ENCODE measurements at regions not wholly inside any gene's neighbourhood (a gene's known extent, or its start where the extent isn't known, plus 50 kb on each side); places are given as distances from the start of the nearest gene placed in this dataset.
A peak's percentile ranks its signal among the peaks of the same experiment; 100 is the strongest.

DNA sequence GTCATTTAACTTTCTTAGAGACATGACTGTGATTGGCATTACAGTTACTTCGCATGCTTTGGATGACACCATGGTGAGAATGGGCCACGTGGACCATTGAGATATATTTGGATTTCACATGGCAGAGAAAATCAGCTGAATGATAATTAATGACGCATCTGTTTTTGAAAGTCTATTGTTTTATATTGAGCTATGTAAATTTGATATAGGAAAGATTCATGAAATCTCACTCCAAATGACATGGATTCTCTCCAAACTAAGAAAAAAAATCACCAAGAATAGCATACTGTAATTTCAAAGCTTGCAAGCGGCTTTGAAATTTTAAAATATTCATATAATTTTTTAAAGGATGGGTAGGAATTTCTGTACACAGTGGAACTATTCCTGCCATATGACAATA is 163.7 kb downstream of the SH3BP4 start:
- no peaks in the 10 kb centered on the region for H3K36me3 ChIP-seq (ENCODE audit: control insufficient read depth, insufficient read depth, low read length)
- in situ Hi-C loops (cut with HindIII; ENCODE audit: low pct_unique_long_range_greater_than_20kb, low sequenced_read_pairs) (loop anchor here (25.0 kb wide), 1 partner anchor 578 kb away; no protein-coding TSS in a partner anchor), intact Hi-C loops (cut with micrococcal nuclease; ENCODE audit: unreplicated experiment) (loop anchor here (10.0 kb wide), 1 partner anchor 1141 kb away; no protein-coding TSS in a partner anchor)
- no peaks in the 10 kb centered on the region for H3K9me3 ChIP-seq (ENCODE audit: control insufficient read depth, insufficient read depth, low read depth, low read length)
- ATAC-seq (no peak), DNase-seq (ENCODE audit: low read depth, low spot score) (no peak)
- H3K4me3 ChIP-seq (ENCODE audit: low read depth in 2 of 2, low read length in 2 of 2): no peak overlapping the region
- no TSS peak for BruUV-seq (replicated peaks)
- ChIA-PET POLR2A (no interaction called here), CTCF (interaction anchor here (0.5 to 0.7 kb wide), 2 partner anchors 17 to 520 kb away, joined by 3 to 10 read pairs; no protein-coding TSS in a partner anchor)
- H3K27me3 ChIP-seq (ENCODE audit: control insufficient read depth, insufficient read depth, low read length): no peaks in the 10 kb centered on the region
- TF ChIP-seq SIN3A (IDR thresholded peaks at IDR 0.05; ENCODE audit: borderline replicate concordance, insufficient read depth, low read depth, low read length) (no peak), POLR2AphosphoS5 (IDR thresholded peaks at IDR 0.05; ENCODE audit: low read depth, low read length) (no peak), TCF7L2 (IDR thresholded peaks at IDR 0.05; ENCODE audit: low read depth, low read length) (no peak)
- TF ChIP-seq, protein P1, sequence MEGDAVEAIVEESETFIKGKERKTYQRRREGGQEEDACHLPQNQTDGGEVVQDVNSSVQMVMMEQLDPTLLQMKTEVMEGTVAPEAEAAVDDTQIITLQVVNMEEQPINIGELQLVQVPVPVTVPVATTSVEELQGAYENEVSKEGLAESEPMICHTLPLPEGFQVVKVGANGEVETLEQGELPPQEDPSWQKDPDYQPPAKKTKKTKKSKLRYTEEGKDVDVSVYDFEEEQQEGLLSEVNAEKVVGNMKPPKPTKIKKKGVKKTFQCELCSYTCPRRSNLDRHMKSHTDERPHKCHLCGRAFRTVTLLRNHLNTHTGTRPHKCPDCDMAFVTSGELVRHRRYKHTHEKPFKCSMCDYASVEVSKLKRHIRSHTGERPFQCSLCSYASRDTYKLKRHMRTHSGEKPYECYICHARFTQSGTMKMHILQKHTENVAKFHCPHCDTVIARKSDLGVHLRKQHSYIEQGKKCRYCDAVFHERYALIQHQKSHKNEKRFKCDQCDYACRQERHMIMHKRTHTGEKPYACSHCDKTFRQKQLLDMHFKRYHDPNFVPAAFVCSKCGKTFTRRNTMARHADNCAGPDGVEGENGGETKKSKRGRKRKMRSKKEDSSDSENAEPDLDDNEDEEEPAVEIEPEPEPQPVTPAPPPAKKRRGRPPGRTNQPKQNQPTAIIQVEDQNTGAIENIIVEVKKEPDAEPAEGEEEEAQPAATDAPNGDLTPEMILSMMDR (IDR thresholded peaks at IDR 0.05): no peak
- TF ChIP-seq, protein P2, sequence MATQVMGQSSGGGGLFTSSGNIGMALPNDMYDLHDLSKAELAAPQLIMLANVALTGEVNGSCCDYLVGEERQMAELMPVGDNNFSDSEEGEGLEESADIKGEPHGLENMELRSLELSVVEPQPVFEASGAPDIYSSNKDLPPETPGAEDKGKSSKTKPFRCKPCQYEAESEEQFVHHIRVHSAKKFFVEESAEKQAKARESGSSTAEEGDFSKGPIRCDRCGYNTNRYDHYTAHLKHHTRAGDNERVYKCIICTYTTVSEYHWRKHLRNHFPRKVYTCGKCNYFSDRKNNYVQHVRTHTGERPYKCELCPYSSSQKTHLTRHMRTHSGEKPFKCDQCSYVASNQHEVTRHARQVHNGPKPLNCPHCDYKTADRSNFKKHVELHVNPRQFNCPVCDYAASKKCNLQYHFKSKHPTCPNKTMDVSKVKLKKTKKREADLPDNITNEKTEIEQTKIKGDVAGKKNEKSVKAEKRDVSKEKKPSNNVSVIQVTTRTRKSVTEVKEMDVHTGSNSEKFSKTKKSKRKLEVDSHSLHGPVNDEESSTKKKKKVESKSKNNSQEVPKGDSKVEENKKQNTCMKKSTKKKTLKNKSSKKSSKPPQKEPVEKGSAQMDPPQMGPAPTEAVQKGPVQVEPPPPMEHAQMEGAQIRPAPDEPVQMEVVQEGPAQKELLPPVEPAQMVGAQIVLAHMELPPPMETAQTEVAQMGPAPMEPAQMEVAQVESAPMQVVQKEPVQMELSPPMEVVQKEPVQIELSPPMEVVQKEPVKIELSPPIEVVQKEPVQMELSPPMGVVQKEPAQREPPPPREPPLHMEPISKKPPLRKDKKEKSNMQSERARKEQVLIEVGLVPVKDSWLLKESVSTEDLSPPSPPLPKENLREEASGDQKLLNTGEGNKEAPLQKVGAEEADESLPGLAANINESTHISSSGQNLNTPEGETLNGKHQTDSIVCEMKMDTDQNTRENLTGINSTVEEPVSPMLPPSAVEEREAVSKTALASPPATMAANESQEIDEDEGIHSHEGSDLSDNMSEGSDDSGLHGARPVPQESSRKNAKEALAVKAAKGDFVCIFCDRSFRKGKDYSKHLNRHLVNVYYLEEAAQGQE (IDR thresholded peaks at IDR 0.05; ENCODE audit: insufficient read depth in 1 of 2, low read depth in 2 of 2, low read length in 1 of 2): no peak
- peaks cover 5% of the 10 kb centered on the region; the same call in 1 of the 2 replicates for H3K4me1 ChIP-seq (ENCODE audit: control insufficient read depth, insufficient read depth, low read length)
- no peak overlapping the region for H3K27ac ChIP-seq (ENCODE audit: low read length)

DNA sequence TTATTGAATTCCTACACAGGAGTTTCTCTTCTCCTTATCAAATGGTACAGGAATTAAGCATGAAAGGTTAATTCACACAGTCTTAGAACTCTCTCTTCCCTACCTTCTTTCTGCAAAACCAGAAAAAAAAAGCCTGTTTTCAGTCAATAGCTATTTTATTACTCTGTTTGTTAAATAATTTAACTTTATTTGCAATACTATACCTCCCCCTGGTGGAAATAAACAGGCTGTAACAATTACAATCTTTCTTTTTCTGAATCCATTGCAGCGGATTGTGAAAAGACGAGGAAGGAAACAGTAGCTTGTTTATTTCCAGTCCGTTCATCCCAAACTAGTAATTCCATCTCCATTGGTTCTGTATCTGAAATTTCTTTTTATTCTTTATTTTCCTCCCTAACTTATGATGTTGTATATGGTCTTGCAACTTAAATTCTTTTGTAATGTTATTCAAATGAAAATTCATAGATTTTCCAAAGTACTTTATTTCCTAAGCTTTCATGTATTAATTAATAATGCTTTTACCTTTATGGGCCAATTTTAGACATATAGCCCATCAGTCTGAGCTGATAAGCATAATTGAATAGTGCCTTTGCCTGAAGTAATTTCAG is 165.2 kb downstream of the SH3BP4 start:
- Histone ChIP-seq H3K36me3 (ENCODE audit: control insufficient read depth, insufficient read depth, low read length) (no peaks in the 10 kb centered on the region), H3K4me1 (ENCODE audit: control insufficient read depth, insufficient read depth, low read length) (peaks cover 5% of the 10 kb centered on the region; the same call in 1 of the 2 replicates), H3K27me3 (ENCODE audit: control insufficient read depth, insufficient read depth, low read length) (no peaks in the 10 kb centered on the region), H3K27ac (ENCODE audit: low read length) (peak overlapping the region; percentile 25; the same call in 1 of the 2 replicates), H3K9me3 (ENCODE audit: control insufficient read depth, insufficient read depth, low read depth, low read length) (no peaks in the 10 kb centered on the region), H3K4me3 (ENCODE audit: low read depth in 2 of 2, low read length in 2 of 2) (no peak overlapping the region)
- intact Hi-C loops (cut with micrococcal nuclease; ENCODE audit: unreplicated experiment) (loop anchor here (1.0 to 10.0 kb wide), 2 partner anchors 567 to 1142 kb away; no protein-coding TSS in a partner anchor), in situ Hi-C loops (cut with HindIII; ENCODE audit: low pct_unique_long_range_greater_than_20kb, low sequenced_read_pairs) (loop anchor here (25.0 kb wide), 1 partner anchor 580 kb away; no protein-coding TSS in a partner anchor)
- ChIA-PET POLR2A (interaction anchor here (0.6 kb wide), 2 partner anchors 233 to 563 kb away, joined by 5 to 10 read pairs; no protein-coding TSS in a partner anchor), CTCF (interaction anchor here (0.5 to 1.1 kb wide), 11 partner anchors 10 to 1259 kb away, joined by 3 to 6 read pairs (median 3); partner anchors contain the start of gene ARL4C)
- ATAC-seq (no peak; the same call in 1 of the 2 replicates), DNase-seq (ENCODE audit: low read depth, low spot score) (peak; percentile 25)
- no TSS peak for BruUV-seq (replicated peaks)
- no peak for TF ChIP-seq POLR2AphosphoS5 (IDR thresholded peaks at IDR 0.05; ENCODE audit: low read depth, low read length)
- TF ChIP-seq, protein P1 (IDR thresholded peaks at IDR 0.05): peak; percentile 71; the same call in 1 of the 2 replicates
